A549 (cell line): ENCODE measurements at regions not wholly inside any gene's neighbourhood (a gene's known extent, or its start where the extent isn't known, plus 50 kb on each side); places are given as distances from the start of the nearest gene placed in this dataset.

Experiments
- ATAC-seq, 2 experiments: fragments of 200-7000 bp in 1 of 2; fragments of >200 bp in 1 of 2; cut with Nextera tagmentation in 1 of 2; cut with Tn5 transposase in 1 of 2; 3 replicates each; pipeline versions ENCODE4 v1.8.0 to v1.9.1; 2018 to 2020; ENCODE audit warnings: mild to moderate bottlenecking in 1 of 2, moderate library complexity in 1 of 2
- CTCF ChIA-PET: fragments of 300-600 bp; sonication (Branson Sonifier 250); formaldehyde crosslinking; extraction: SDS; loops from one replicate; lab custom pipeline; 2021; ENCODE audit warnings: antibody characterized with exemption, inconsistent platforms; lab: Yijun Ruan, JAX
- POLR2A ChIA-PET: fragments of 350-600 bp; formaldehyde crosslinking; extraction: SDS; loops from one replicate; lab custom pipeline; 2021; ENCODE audit warnings: antibody characterized with exemption, inconsistent platforms; lab: Yijun Ruan, JAX
- DNase-seq, 2 experiments: peaks; one replicate each; pipeline versions ENCODE4 v3.0.0 to v3.0.0-alpha.2; 2011 to 2016; ENCODE audit warnings: low read depth in 1 of 2, low spot score in 1 of 2
- FAIRE-seq: peaks from 2 replicates; lab custom pipeline; 2011; peaks lifted over from hg19 to GRCh38; lab: Jason Lieb, UNC
- H3K27ac ChIP-seq, 2 experiments: fragments of >200 bp; sonication (Bioruptor Twin); formaldehyde crosslinking; 3 replicates each; pipeline ENCODE4 v1.5.1; 2016 to 2017
- H3K4me1 ChIP-seq: fragments of >200 bp; sonication (Bioruptor Twin); formaldehyde crosslinking; 3 replicates; pipeline ENCODE4 v1.6.1; 2016
- H3K4me2 ChIP-seq: fragments of >200 bp; sonication (Bioruptor Twin); formaldehyde crosslinking; 3 replicates; pipeline ENCODE4 v1.6.1; 2016
- H3K4me3 ChIP-seq: fragments of >200 bp; sonication (Bioruptor Twin); formaldehyde crosslinking; 3 replicates; pipeline ENCODE4 v1.5.1; 2016
- H3K9me3 ChIP-seq: fragments of >200 bp; sonication (Bioruptor Twin); formaldehyde crosslinking; 3 replicates; pipeline ENCODE4 v1.6.1; 2016
- BCL3 ChIP-seq: fragments of >200 bp; sonication (Bioruptor Twin); formaldehyde crosslinking; IDR thresholded peaks from 3 replicates; pipeline ENCODE4 v1.6.1; 2016
- BHLHE40 ChIP-seq: IDR thresholded peaks from 2 replicates; pipeline ENCODE4 v1.6.1; 2012; ENCODE audit warnings: low read depth, low read length, inconsistent platforms
- CBX2 ChIP-seq: fragments of 200-600 bp; sonication (generic); IDR thresholded peaks from 2 replicates; pipeline ENCODE4 v1.6.1; 2016; ENCODE audit warnings: low read depth, mild to moderate bottlenecking, borderline replicate concordance
- CBX8 ChIP-seq: fragments of 200-600 bp; sonication (generic); IDR thresholded peaks from 2 replicates; pipeline ENCODE4 v1.6.1; 2016
- CEBPB ChIP-seq, 2 experiments: fragments of >200 bp in 1 of 2; sonication (Bioruptor Twin) in 1 of 2; formaldehyde crosslinking in 1 of 2; IDR thresholded peaks; 2 replicates each; pipeline ENCODE4 v1.6.1; 2012 to 2016
- CHD4 ChIP-seq: fragments of 200-600 bp; sonication (generic); IDR thresholded peaks from 2 replicates; pipeline ENCODE4 v1.6.1; 2016; ENCODE audit warnings: antibody characterized with exemption, mild to moderate bottlenecking, borderline replicate concordance
- EHMT2 ChIP-seq: fragments of 200-600 bp; sonication (generic); IDR thresholded peaks from 2 replicates; pipeline ENCODE4 v1.6.1; 2016; ENCODE audit warnings: antibody characterized with exemption, low read depth, mild to moderate bottlenecking, moderate library complexity
- FOSL2 ChIP-seq, 2 experiments: fragments of 450-650 bp in 1 of 2; fragments of >200 bp in 1 of 2; sonication (Bioruptor Twin) in 1 of 2; formaldehyde crosslinking; IDR thresholded peaks; 2 replicates each; pipeline versions ENCODE4 v1.5.0 to v1.6.1; 2016 to 2020; ENCODE audit warnings: mild to moderate bottlenecking in 1 of 2, moderate library complexity in 1 of 2
- FOXS1 ChIP-seq: fragments of 250-450 bp; sonication (Bioruptor Pico); IDR thresholded peaks from 2 replicates; pipeline ENCODE4 v1.5.0; 2020; ENCODE audit warnings: mild to moderate bottlenecking, moderate library complexity
- HOXB13 ChIP-seq: fragments of 250-450 bp; sonication (Bioruptor Pico); IDR thresholded peaks from 2 replicates; pipeline ENCODE4 v1.5.0; 2020; ENCODE audit warnings: low read depth, mild to moderate bottlenecking, moderate library complexity
- JUNB ChIP-seq: fragments of >200 bp; sonication (Bioruptor Twin); formaldehyde crosslinking; IDR thresholded peaks from 2 replicates; pipeline ENCODE4 v1.6.1; 2016
- MAFK ChIP-seq: fragments of 450-650 bp; IDR thresholded peaks from 2 replicates; pipeline ENCODE4 v1.6.1; 2014; ENCODE audit not compliant: partially characterized antibody
- MYC ChIP-seq: IDR thresholded peaks from 2 replicates; pipeline ENCODE4 v1.6.1; 2012; ENCODE audit warnings: mild to moderate bottlenecking, inconsistent platforms, low read length, improper control_type of control experiment, borderline replicate concordance
- NFE2L2 ChIP-seq: fragments of 150-350 bp; conservative IDR thresholded peaks from 2 replicates; pipeline ENCODE4 v1.6.1; 2014; ENCODE audit warnings: low read length
- PHF8 ChIP-seq: fragments of 200-600 bp; sonication (generic); IDR thresholded peaks from 2 replicates; pipeline ENCODE4 v1.6.1; 2016; ENCODE audit warnings: low read depth, mild to moderate bottlenecking, antibody characterized with exemption, moderate library complexity, borderline replicate concordance
- POLR2A ChIP-seq: IDR thresholded peaks from 2 replicates; pipeline ENCODE4 v1.6.1; 2012; ENCODE audit warnings: mild to moderate bottlenecking, low read length
- POLR2AphosphoS2 ChIP-seq: conservative IDR thresholded peaks from 2 replicates; pipeline ENCODE4 v1.6.1; 2012; ENCODE audit warnings: low read length, improper control_type of control experiment, inconsistent platforms
- RARB ChIP-seq: fragments of 250-450 bp; sonication (Bioruptor Pico); IDR thresholded peaks from 2 replicates; pipeline ENCODE4 v1.8.0; 2021; ENCODE audit warnings: mild to moderate bottlenecking, moderate library complexity
- RFX5 ChIP-seq: fragments of 450-650 bp; IDR thresholded peaks from 2 replicates; pipeline ENCODE4 v1.7.1; 2014; ENCODE audit warnings: antibody characterized with exemption, mild to moderate bottlenecking, moderate library complexity
- SMC3 ChIP-seq: fragments of >200 bp; sonication (Bioruptor Twin); formaldehyde crosslinking; IDR thresholded peaks from 3 replicates; pipeline ENCODE4 v1.6.1; 2018; ENCODE audit warnings: inconsistent platforms
- SREBF2 ChIP-seq: fragments of 450-650 bp; IDR thresholded peaks from 2 replicates; pipeline ENCODE4 v1.6.1; 2014; ENCODE audit warnings: mild to moderate bottlenecking, moderate library complexity
- TFCP2L1 ChIP-seq: fragments of 250-450 bp; sonication (Bioruptor Pico); IDR thresholded peaks from 2 replicates; pipeline ENCODE4 v1.5.0; 2021; ENCODE audit warnings: mild to moderate bottlenecking
- TP53 ChIP-seq: fragments of 250-450 bp; sonication (Bioruptor Pico); IDR thresholded peaks from 2 replicates; pipeline ENCODE4 v1.5.0; 2021; ENCODE audit warnings: mild to moderate bottlenecking, moderate library complexity
- ZFP36 ChIP-seq: fragments of 450-650 bp; IDR thresholded peaks from 2 replicates; pipeline ENCODE4 v1.6.1; 2014; ENCODE audit warnings: borderline replicate concordance; ENCODE audit not compliant: partially characterized antibody
- ZNF302 ChIP-seq: fragments of 250-450 bp; sonication (Bioruptor Pico); IDR thresholded peaks from 2 replicates; pipeline ENCODE4 v1.9.0; 2021; ENCODE audit warnings: inconsistent platforms, mild to moderate bottlenecking, moderate library complexity
- WGBS: methylation state at CpG from one replicate; pipeline ENCODE4 v1.1.6; 2017; ENCODE audit errors: missing lambda C conversion rate; 5-methylcytosine and 5-hydroxymethylcytosine counted together
- TF ChIP-seq, protein P1 (sequence below): fragments of 450-650 bp; IDR thresholded peaks from 2 replicates; pipeline ENCODE4 v1.6.1; 2014; ENCODE audit warnings: antibody characterized with exemption
- TF ChIP-seq, protein P2 (sequence below): IDR thresholded peaks from 2 replicates; pipeline ENCODE4 v1.6.1; 2012; ENCODE audit warnings: low read depth, borderline replicate concordance
- TF ChIP-seq, protein P3 (sequence below): fragments of 250-450 bp; sonication (Bioruptor Pico); IDR thresholded peaks from 2 replicates; pipeline ENCODE4 v1.5.0; 2021; ENCODE audit warnings: mild to moderate bottlenecking, moderate library complexity, borderline replicate concordance

GRCh38 chr5:105414067-105414466, 1851.5 kb upstream of the NUDT12 start:
- Histone ChIP-seq H3K4me2 (no peak overlapping the region), H3K4me1 (no peaks in the 10 kb centered on the region), H3K4me3 (no peak overlapping the region), H3K9me3 (no peaks in the 10 kb centered on the region), H3K27ac (no peak overlapping the region)
- TF ChIP-seq SMC3 = no peak
- no peak for TF ChIP-seq SREBF2
- TF ChIP-seq NFE2L2 = no peak
- TF ChIP-seq CEBPB (IDR thresholded peaks at IDR 0.05) = no peak
- TF ChIP-seq POLR2AphosphoS2 = no peak
- no peak for TF ChIP-seq FOXS1 (CRISPR knock-in tag)
- no peak for TF ChIP-seq POLR2A
- DNase-seq (no peak), FAIRE-seq (no peak), ATAC-seq (no peak)
- CTCF ChIA-PET = no interaction called here
- 40% methylated on average over 3 of the region's 3 CpGs for WGBS
- POLR2A ChIA-PET = no interaction called here

GRCh38 chr5:105413406-105413990, 1850.9 kb upstream of the NUDT12 start:
- DNase-seq = no peak
- no peaks in the 10 kb centered on the region for H3K9me3 ChIP-seq
- H3K4me2 ChIP-seq = no peak overlapping the region
- H3K4me3 ChIP-seq = no peak overlapping the region
- no peak for ATAC-seq
- 71% methylated on average over 9 of the region's 9 CpGs for whole genome bisulfite sequencing
- POLR2A ChIA-PET = no interaction called here
- H3K27ac ChIP-seq = no peak overlapping the region
- CTCF ChIA-PET = no interaction called here
- FAIRE-seq = no peak
- TF ChIP-seq MAFK (no peak), HOXB13 (CRISPR knock-in tag) (no peak), TP53 (no peak), ZNF302 (CRISPR knock-in tag) (no peak), TFCP2L1 (CRISPR knock-in tag) (no peak), BHLHE40 (no peak), RARB (CRISPR knock-in tag) (no peak)
- TF ChIP-seq, all 56 proteins: peak for 0
- no peaks in the 10 kb centered on the region for H3K4me1 ChIP-seq

- CTCF ChIA-PET = no interaction called here
- TF ChIP-seq JUNB = no peak
- TF ChIP-seq CBX8 = no peak
- TF ChIP-seq MAFK = no peak
- TF ChIP-seq, protein P1, sequence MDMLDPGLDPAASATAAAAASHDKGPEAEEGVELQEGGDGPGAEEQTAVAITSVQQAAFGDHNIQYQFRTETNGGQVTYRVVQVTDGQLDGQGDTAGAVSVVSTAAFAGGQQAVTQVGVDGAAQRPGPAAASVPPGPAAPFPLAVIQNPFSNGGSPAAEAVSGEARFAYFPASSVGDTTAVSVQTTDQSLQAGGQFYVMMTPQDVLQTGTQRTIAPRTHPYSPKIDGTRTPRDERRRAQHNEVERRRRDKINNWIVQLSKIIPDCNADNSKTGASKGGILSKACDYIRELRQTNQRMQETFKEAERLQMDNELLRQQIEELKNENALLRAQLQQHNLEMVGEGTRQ = no peak
- TF ChIP-seq MYC = no peak
- TF ChIP-seq, protein P2, sequence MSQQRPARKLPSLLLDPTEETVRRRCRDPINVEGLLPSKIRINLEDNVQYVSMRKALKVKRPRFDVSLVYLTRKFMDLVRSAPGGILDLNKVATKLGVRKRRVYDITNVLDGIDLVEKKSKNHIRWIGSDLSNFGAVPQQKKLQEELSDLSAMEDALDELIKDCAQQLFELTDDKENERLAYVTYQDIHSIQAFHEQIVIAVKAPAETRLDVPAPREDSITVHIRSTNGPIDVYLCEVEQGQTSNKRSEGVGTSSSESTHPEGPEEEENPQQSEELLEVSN = no peak
- no peak for TF ChIP-seq FOSL2 (IDR thresholded peaks at IDR 0.05)
- no peak for TF ChIP-seq FOSL2 (CRISPR knock-in tag; IDR thresholded peaks at IDR 0.05)
- TF ChIP-seq CHD4 = no peak
- TF ChIP-seq RFX5 = no peak
- no peak for TF ChIP-seq SREBF2
- TF ChIP-seq EHMT2 = no peak
- Histone ChIP-seq H3K4me2 (no peak overlapping the region), H3K9me3 (no peaks in the 10 kb centered on the region), H3K27ac (no peak overlapping the region), H3K4me1 (no peaks in the 10 kb centered on the region), H3K4me3 (no peak overlapping the region)
- no peak for FAIRE-seq
- ATAC-seq = no peak
- no peak for DNase-seq
- WGBS = 51% methylated on average over 1 of the region's 1 CpG
- POLR2A ChIA-PET = no interaction called here
These were observed 1847.1 kb upstream of the NUDT12 start for GRCh38 chr5:105409695-105410094.

- FAIRE-seq (no peak), ATAC-seq (no peak)
- POLR2A ChIA-PET = no interaction called here
- no peaks in the 10 kb centered on the region for H3K4me1 ChIP-seq
- no peak overlapping the region for H3K27ac ChIP-seq
- H3K4me2 ChIP-seq = no peak overlapping the region
- no peak overlapping the region for H3K4me3 ChIP-seq
- TF ChIP-seq POLR2A = no peak
- no peak for TF ChIP-seq CBX2
- no peak for TF ChIP-seq ZFP36
- no peak for TF ChIP-seq POLR2AphosphoS2
- TF ChIP-seq HOXB13 (CRISPR knock-in tag) = no peak
- TF ChIP-seq BCL3 = no peak
- no peak for TF ChIP-seq PHF8
- TF ChIP-seq, protein P3, sequence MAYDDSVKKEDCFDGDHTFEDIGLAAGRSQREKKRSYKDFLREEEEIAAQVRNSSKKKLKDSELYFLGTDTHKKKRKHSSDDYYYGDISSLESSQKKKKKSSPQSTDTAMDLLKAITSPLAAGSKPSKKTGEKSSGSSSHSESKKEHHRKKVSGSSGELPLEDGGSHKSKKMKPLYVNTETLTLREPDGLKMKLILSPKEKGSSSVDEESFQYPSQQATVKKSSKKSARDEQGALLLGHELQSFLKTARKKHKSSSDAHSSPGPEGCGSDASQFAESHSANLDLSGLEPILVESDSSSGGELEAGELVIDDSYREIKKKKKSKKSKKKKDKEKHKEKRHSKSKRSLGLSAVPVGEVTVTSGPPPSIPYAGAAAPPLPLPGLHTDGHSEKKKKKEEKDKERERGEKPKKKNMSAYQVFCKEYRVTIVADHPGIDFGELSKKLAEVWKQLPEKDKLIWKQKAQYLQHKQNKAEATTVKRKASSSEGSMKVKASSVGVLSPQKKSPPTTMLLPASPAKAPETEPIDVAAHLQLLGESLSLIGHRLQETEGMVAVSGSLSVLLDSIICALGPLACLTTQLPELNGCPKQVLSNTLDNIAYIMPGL (CRISPR knock-in tag) = no peak
- TF ChIP-seq, all 56 proteins: peak for 0
- WGBS = 80% methylated on average over 1 of the region's 1 CpG
- DNase-seq = no peak
- CTCF ChIA-PET = no interaction called here
- H3K9me3 ChIP-seq = no peaks in the 10 kb centered on the region
These were observed 1844.6 kb upstream of the NUDT12 start for GRCh38 chr5:105407200-105407599.
